Astrocyte of the spinal cord (primary cell): ENCODE measurements at regions not wholly inside any gene's neighbourhood (a gene's known extent, or its start where the extent isn't known, plus 50 kb on each side); places are given as distances from the start of the nearest gene placed in this dataset.

ENCODE experiments used
- DNase-seq: peaks from one replicate; pipeline ENCODE4 v3.0.0; 2011; ENCODE audit warnings: low read depth, low spot score
- H3K4me3 ChIP-seq: 2 replicates; pipeline ENCODE4 v1.5.1; 2011; ENCODE audit warnings: low read depth, mild to moderate bottlenecking, low read length, moderate library complexity
- CTCF ChIP-seq: IDR thresholded peaks from 2 replicates; pipeline ENCODE4 v1.5.1; 2012; ENCODE audit warnings: low read depth, mild to moderate bottlenecking, low read length, inconsistent platforms
- in situ Hi-C: cut with HindIII; loops from 2 replicates; pipeline ENCODE4 v1.10.0; 2017; ENCODE audit warnings: low sequenced_read_pairs

GRCh38 chr7:35526645-35527044, 168.3 kb downstream of the HERPUD2 start:
- no peak overlapping the region for H3K4me3 ChIP-seq
- no peak for TF ChIP-seq CTCF
- DNase-seq: no peak
- in situ Hi-C loops: no loop called here

GRCh38 chr7:35524112-35524804, 170.7 kb downstream of the HERPUD2 start:
- DNase-seq: no peak
- H3K4me3 ChIP-seq: no peak overlapping the region
- in situ Hi-C loops: no loop called here
- no peak for TF ChIP-seq CTCF

- in situ Hi-C loops: no loop called here
- TF ChIP-seq CTCF: no peak
- no peak for DNase-seq
- no peak overlapping the region for H3K4me3 ChIP-seq
These were observed 171.6 kb downstream of the HERPUD2 start for GRCh38 chr7:35523292-35523691.

- DNase-seq: no peak
- TF ChIP-seq CTCF: no peak
- H3K4me3 ChIP-seq: no peak overlapping the region
- in situ Hi-C loops: no loop called here
These were observed 172.2 kb downstream of the HERPUD2 start for GRCh38 chr7:35522697-35523096.

GRCh38 chr7:35521941-35522340, 173.0 kb downstream of the HERPUD2 start:
- DNase-seq: no peak
- no peak overlapping the region for H3K4me3 ChIP-seq
- in situ Hi-C loops: no loop called here
- no peak for TF ChIP-seq CTCF

- DNase-seq: no peak
- in situ Hi-C loops: no loop called here
- TF ChIP-seq CTCF: no peak
- H3K4me3 ChIP-seq: no peak overlapping the region
These were observed 173.9 kb downstream of the HERPUD2 start for GRCh38 chr7:35520810-35521625.
